ENCODE measurements at regions not wholly inside any gene's neighbourhood (a gene's known extent, or its start where the extent isn't known, plus 50 kb on each side); places are given as distances from the start of the nearest gene placed in this dataset.

DNA sequence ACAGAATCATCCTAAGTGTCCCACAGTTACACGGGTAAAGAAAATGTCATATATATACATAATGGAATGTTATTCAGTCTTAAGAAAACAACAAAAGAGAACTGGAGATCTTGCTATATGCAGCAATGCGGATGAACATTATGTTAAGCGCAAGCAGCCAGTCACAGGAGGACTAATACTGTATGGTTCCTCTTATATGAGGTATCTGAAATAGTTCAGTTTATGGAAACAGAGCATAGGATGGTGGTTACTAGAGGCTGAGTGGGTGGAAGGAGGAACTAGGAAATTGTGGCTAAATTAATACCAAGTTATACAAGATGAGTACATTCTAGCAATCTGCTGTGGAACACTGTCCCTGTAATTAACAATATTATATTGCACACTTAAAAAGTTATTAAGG is 834.3 kb downstream of the KCNT2 start:
- Histone ChIP-seq H3K4me3 (ENCODE audit: low read depth, low read length) (no peak overlapping the region), H3K36me3 (ENCODE audit: control insufficient read depth, insufficient read depth, low read length) (no peaks in the 10 kb centered on the region), H3K27ac (ENCODE audit: insufficient read depth, low read length, poor library complexity, severe bottlenecking) (no peak overlapping the region), H3K4me1 (ENCODE audit: control insufficient read depth, insufficient read depth, low read length, poor library complexity, severe bottlenecking) (no peaks in the 10 kb centered on the region), H3K27me3 (ENCODE audit: control insufficient read depth, insufficient read depth, low read length) (no peaks in the 10 kb centered on the region), H3K9me3 (ENCODE audit: control insufficient read depth in 2 of 2, low read length in 2 of 2) (no peaks in the 10 kb centered on the region)
- H3K27me3 Mint-ChIP-seq = no peaks in the 10 kb centered on the region
- H3K27ac Mint-ChIP-seq = no peak overlapping the region
- H3K4me3 Mint-ChIP-seq = no peak overlapping the region
- H3K4me1 Mint-ChIP-seq = no peaks in the 10 kb centered on the region
- DNase-seq = no peak
- no peak for ATAC-seq (ENCODE audit: low read depth in 2 of 2)
- H3K36me3 Mint-ChIP-seq = no peaks in the 10 kb centered on the region
- H3K9me3 Mint-ChIP-seq = peaks cover 0 to 5% (median 0%) of the 10 kb centered on the region in 7 donors

GRCh38 chr1:195769461-195769860 is 838.8 kb downstream of the KCNT2 start:
- Histone ChIP-seq H3K27ac (ENCODE audit: insufficient read depth, low read length, poor library complexity, severe bottlenecking) (no peak overlapping the region), H3K9me3 (ENCODE audit: control insufficient read depth in 2 of 2, low read length in 2 of 2) (no peaks in the 10 kb centered on the region), H3K36me3 (ENCODE audit: control insufficient read depth, insufficient read depth, low read length) (no peaks in the 10 kb centered on the region), H3K27me3 (ENCODE audit: control insufficient read depth, insufficient read depth, low read length) (no peaks in the 10 kb centered on the region), H3K4me1 (ENCODE audit: control insufficient read depth, insufficient read depth, low read length, poor library complexity, severe bottlenecking) (no peaks in the 10 kb centered on the region), H3K4me3 (ENCODE audit: low read depth, low read length) (no peak overlapping the region)
- Mint-ChIP-seq H3K36me3 (no peaks in the 10 kb centered on the region), H3K27me3 (no peaks in the 10 kb centered on the region), H3K4me1 (no peaks in the 10 kb centered on the region), H3K27ac (no peak overlapping the region), H3K4me3 (no peak overlapping the region), H3K9me3 (peaks cover 0 to 12% (median 2%) of the 10 kb centered on the region in 7 donors)
- DNase-seq = no peak
- no peak for ATAC-seq (ENCODE audit: low read depth in 2 of 2)

DNA sequence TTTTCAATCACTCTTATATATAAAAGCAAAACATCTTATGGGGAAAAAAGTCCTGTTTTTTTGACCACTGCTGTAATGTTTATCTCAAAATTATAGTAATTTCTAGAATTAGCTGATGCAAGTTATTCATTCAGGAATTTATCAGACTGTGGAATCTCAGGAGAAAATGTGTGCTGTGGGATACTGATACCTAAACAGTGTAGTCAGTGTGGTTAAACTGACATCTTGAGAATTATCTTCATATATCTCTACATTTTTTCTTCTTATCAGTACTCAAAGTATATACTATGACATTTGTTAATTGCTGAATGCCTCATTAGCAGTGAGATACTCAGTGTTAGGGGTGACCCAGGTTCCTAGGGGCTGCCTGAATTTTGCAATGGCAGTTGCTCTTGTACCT is 839.3 kb downstream of the KCNT2 start:
- H3K4me3 ChIP-seq (ENCODE audit: low read depth, low read length) = no peak overlapping the region
- DNase-seq (no peak), ATAC-seq (ENCODE audit: low read depth in 2 of 2) (no peak)
- H3K27me3 ChIP-seq (ENCODE audit: control insufficient read depth, insufficient read depth, low read length) = no peaks in the 10 kb centered on the region
- no peak overlapping the region for H3K27ac ChIP-seq (ENCODE audit: insufficient read depth, low read length, poor library complexity, severe bottlenecking)
- Mint-ChIP-seq H3K4me3 (no peak overlapping the region), H3K4me1 (no peaks in the 10 kb centered on the region), H3K27ac (no peak overlapping the region), H3K27me3 (no peaks in the 10 kb centered on the region), H3K9me3 (peaks cover 0 to 12% (median 2%) of the 10 kb centered on the region in 7 donors), H3K36me3 (no peaks in the 10 kb centered on the region)
- no peaks in the 10 kb centered on the region for H3K4me1 ChIP-seq (ENCODE audit: control insufficient read depth, insufficient read depth, low read length, poor library complexity, severe bottlenecking)
- no peaks in the 10 kb centered on the region for H3K9me3 ChIP-seq (ENCODE audit: control insufficient read depth in 2 of 2, low read length in 2 of 2)
- no peaks in the 10 kb centered on the region for H3K36me3 ChIP-seq (ENCODE audit: control insufficient read depth, insufficient read depth, low read length)

DNA sequence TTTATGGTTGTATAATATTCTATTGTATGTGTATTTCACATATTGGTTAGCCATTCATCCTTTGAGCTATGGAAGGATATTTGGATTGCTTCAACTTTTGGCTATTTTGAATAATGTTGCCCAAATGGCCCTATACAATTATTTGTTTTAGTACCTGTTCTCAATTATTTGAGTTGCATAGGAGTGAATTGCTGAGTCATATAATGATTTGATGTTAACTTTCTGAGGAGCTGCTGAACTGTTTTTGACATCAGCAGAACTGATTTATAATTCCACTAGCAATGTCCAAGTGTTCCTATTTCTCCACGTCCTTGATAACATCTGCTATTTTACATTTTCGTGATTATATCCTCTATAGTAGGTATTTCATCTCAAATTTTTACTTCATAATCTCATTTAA is 839.9 kb downstream of the KCNT2 start:
- ATAC-seq (ENCODE audit: low read depth in 2 of 2) (no peak), DNase-seq (no peak)
- Mint-ChIP-seq H3K27ac (no peak overlapping the region), H3K27me3 (no peaks in the 10 kb centered on the region), H3K9me3 (peaks cover 0 to 10% (median 0%) of the 10 kb centered on the region in 7 donors), H3K4me3 (no peak overlapping the region), H3K4me1 (no peaks in the 10 kb centered on the region), H3K36me3 (no peaks in the 10 kb centered on the region)
- Histone ChIP-seq H3K36me3 (ENCODE audit: control insufficient read depth, insufficient read depth, low read length) (no peaks in the 10 kb centered on the region), H3K9me3 (ENCODE audit: control insufficient read depth in 2 of 2, low read length in 2 of 2) (peaks cover 0 to 1% of the 10 kb centered on the region in 2 experiments), H3K27ac (ENCODE audit: insufficient read depth, low read length, poor library complexity, severe bottlenecking) (no peak overlapping the region), H3K4me3 (ENCODE audit: low read depth, low read length) (no peak overlapping the region), H3K27me3 (ENCODE audit: control insufficient read depth, insufficient read depth, low read length) (no peaks in the 10 kb centered on the region), H3K4me1 (ENCODE audit: control insufficient read depth, insufficient read depth, low read length, poor library complexity, severe bottlenecking) (no peaks in the 10 kb centered on the region)

DNA sequence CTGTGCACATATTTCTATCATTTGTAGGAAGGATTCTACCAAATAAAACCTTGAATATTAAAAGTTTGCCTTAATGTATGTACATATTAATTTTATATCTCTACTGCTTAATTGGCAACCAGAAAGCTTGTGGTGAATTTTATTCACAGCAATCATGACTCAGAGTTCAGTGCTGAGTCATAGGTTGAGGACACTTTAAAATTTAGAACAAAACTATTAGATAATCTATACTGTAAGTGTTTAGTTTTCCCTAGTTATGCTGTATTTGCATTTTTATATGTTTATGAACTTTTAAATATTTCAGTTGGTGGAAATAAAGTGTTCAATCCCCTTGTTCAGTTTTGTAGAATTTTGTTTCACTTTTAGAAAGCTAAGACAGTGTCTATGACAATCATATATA is 841.5 kb downstream of the KCNT2 start:
- Histone ChIP-seq H3K27me3 (ENCODE audit: control insufficient read depth, insufficient read depth, low read length) (no peaks in the 10 kb centered on the region), H3K27ac (ENCODE audit: insufficient read depth, low read length, poor library complexity, severe bottlenecking) (no peak overlapping the region), H3K9me3 (ENCODE audit: control insufficient read depth in 2 of 2, low read length in 2 of 2) (peaks cover 0 to 4% of the 10 kb centered on the region in 2 experiments), H3K36me3 (ENCODE audit: control insufficient read depth, insufficient read depth, low read length) (no peaks in the 10 kb centered on the region), H3K4me1 (ENCODE audit: control insufficient read depth, insufficient read depth, low read length, poor library complexity, severe bottlenecking) (no peaks in the 10 kb centered on the region), H3K4me3 (ENCODE audit: low read depth, low read length) (no peak overlapping the region)
- ATAC-seq (ENCODE audit: low read depth in 2 of 2) (no peak), DNase-seq (no peak)
- Mint-ChIP-seq H3K9me3 (peaks cover 0 to 10% (median 0%) of the 10 kb centered on the region in 7 donors), H3K36me3 (no peaks in the 10 kb centered on the region), H3K4me1 (no peaks in the 10 kb centered on the region), H3K4me3 (no peak overlapping the region), H3K27me3 (no peaks in the 10 kb centered on the region), H3K27ac (no peak overlapping the region)

GRCh38 chr1:195765099-195765498 is 843.1 kb downstream of the KCNT2 start:
- peaks cover 0 to 4% of the 10 kb centered on the region in 2 experiments for H3K9me3 ChIP-seq (ENCODE audit: control insufficient read depth in 2 of 2, low read length in 2 of 2)
- H3K4me3 ChIP-seq (ENCODE audit: low read depth, low read length) = no peak overlapping the region
- Mint-ChIP-seq H3K4me3 (no peak overlapping the region), H3K9me3 (peaks cover 0 to 10% (median 0%) of the 10 kb centered on the region in 7 donors), H3K27ac (no peak overlapping the region), H3K27me3 (no peaks in the 10 kb centered on the region), H3K4me1 (no peaks in the 10 kb centered on the region), H3K36me3 (no peaks in the 10 kb centered on the region)
- no peak for DNase-seq
- ATAC-seq (ENCODE audit: low read depth in 2 of 2) = no peak
- no peaks in the 10 kb centered on the region for H3K27me3 ChIP-seq (ENCODE audit: control insufficient read depth, insufficient read depth, low read length)
- H3K4me1 ChIP-seq (ENCODE audit: control insufficient read depth, insufficient read depth, low read length, poor library complexity, severe bottlenecking) = no peaks in the 10 kb centered on the region
- no peaks in the 10 kb centered on the region for H3K36me3 ChIP-seq (ENCODE audit: control insufficient read depth, insufficient read depth, low read length)
- H3K27ac ChIP-seq (ENCODE audit: insufficient read depth, low read length, poor library complexity, severe bottlenecking) = no peak overlapping the region

- no peak overlapping the region for H3K4me3 ChIP-seq (ENCODE audit: low read depth, low read length)
- Mint-ChIP-seq H3K27ac (no peak overlapping the region), H3K36me3 (no peaks in the 10 kb centered on the region), H3K27me3 (no peaks in the 10 kb centered on the region), H3K9me3 (peaks cover 0 to 8% (median 0%) of the 10 kb centered on the region in 7 donors), H3K4me3 (no peak overlapping the region), H3K4me1 (no peaks in the 10 kb centered on the region)
- H3K9me3 ChIP-seq (ENCODE audit: control insufficient read depth in 2 of 2, low read length in 2 of 2) = peaks cover 0 to 4% of the 10 kb centered on the region in 2 experiments
- H3K27ac ChIP-seq (ENCODE audit: insufficient read depth, low read length, poor library complexity, severe bottlenecking) = no peak overlapping the region
- ATAC-seq (ENCODE audit: low read depth in 2 of 2) = no peak
- no peak for DNase-seq
- no peaks in the 10 kb centered on the region for H3K36me3 ChIP-seq (ENCODE audit: control insufficient read depth, insufficient read depth, low read length)
- H3K4me1 ChIP-seq (ENCODE audit: control insufficient read depth, insufficient read depth, low read length, poor library complexity, severe bottlenecking) = no peaks in the 10 kb centered on the region
- H3K27me3 ChIP-seq (ENCODE audit: control insufficient read depth, insufficient read depth, low read length) = no peaks in the 10 kb centered on the region
Measured at GRCh38 chr1:195763907-195764374, 844.3 kb downstream of the KCNT2 start.

DNA sequence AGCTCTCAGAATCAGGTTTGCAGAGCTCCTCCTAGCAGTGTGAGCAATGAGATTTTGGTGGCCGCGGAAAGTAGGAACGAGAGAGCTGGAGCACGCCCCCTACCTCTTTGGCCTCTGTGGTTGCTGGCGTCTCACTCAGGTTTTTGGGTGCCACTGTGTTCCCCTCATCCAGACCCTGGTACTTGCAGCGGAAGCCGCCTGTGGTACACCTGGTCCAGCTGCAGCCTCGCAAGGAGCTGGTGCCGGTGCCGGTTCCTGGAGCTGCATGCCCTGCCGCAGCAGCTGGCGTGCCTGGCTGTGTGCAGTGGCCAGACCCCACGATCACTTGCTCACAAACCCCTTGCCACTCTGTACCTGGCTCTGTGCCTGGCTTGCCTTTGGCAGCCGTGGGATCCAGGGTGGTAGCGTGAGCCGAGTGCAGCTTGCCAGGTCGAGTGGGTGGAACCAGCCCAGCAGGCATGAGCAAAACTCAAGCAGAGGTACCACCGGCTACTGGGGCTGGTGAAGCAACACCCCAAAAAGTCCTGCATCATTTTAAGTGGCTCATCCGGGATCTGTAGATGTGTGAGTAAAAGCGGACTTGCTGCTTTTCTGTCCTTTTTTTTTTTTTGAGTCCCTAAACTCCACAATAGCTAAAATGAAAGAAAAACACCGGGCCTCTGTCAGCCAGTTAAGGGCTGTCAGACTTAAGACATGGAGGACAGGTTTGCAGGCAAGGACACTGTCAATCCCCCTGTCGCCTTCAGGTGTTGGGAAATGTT is 844.9 kb downstream of the KCNT2 start:
- Mint-ChIP-seq H3K27ac (no peak overlapping the region), H3K36me3 (no peaks in the 10 kb centered on the region), H3K4me1 (no peaks in the 10 kb centered on the region), H3K9me3 (peaks cover 0 to 8% (median 0%) of the 10 kb centered on the region in 7 donors), H3K4me3 (no peak overlapping the region), H3K27me3 (no peaks in the 10 kb centered on the region)
- Histone ChIP-seq H3K4me1 (ENCODE audit: control insufficient read depth, insufficient read depth, low read length, poor library complexity, severe bottlenecking) (no peaks in the 10 kb centered on the region), H3K27ac (ENCODE audit: insufficient read depth, low read length, poor library complexity, severe bottlenecking) (no peak overlapping the region), H3K27me3 (ENCODE audit: control insufficient read depth, insufficient read depth, low read length) (no peaks in the 10 kb centered on the region), H3K9me3 (ENCODE audit: control insufficient read depth in 2 of 2, low read length in 2 of 2) (peaks cover 0 to 4% of the 10 kb centered on the region in 2 experiments), H3K4me3 (ENCODE audit: low read depth, low read length) (no peak overlapping the region), H3K36me3 (ENCODE audit: control insufficient read depth, insufficient read depth, low read length) (no peaks in the 10 kb centered on the region)
- ATAC-seq (ENCODE audit: low read depth in 2 of 2) = no peak
- no peak for DNase-seq

All from CD4-positive, CD25-positive, alpha-beta regulatory T cell (primary cell).